ENCODE measurements at regions not wholly inside any gene's neighbourhood (a gene's known extent, or its start where the extent isn't known, plus 50 kb on each side); places are given as distances from the start of the nearest gene placed in this dataset.

GRCh38 chr5:40432836-40433235 is 246.9 kb upstream of the PTGER4 start:
- TF ChIP-seq POLR2A (IDR thresholded peaks at IDR 0.05; ENCODE audit: low read depth, low read length) (no peak), POLR2AphosphoS5 (IDR thresholded peaks at IDR 0.05; ENCODE audit: low read depth, low read length) (no peak), SPI1 (IDR thresholded peaks at IDR 0.05; ENCODE audit: low read depth, low read length) (no peak), POU2F2 (IDR thresholded peaks at IDR 0.05; ENCODE audit: low read depth, low read length) (no peak), TAF1 (IDR thresholded peaks at IDR 0.05; ENCODE audit: low read depth, low read length) (no peak)

All from GM12891 (cell line).